Activated naive CD4-positive, alpha-beta T cell treated with anti-CD3 and anti-CD28 coated beads, Interleukin-2, amount 50 U/mL, for 72 hours (primary cell): ENCODE measurements at regions not wholly inside any gene's neighbourhood (a gene's known extent, or its start where the extent isn't known, plus 50 kb on each side); places are given as distances from the start of the nearest gene placed in this dataset.
"Not testable (repeated sequence)": the region's sequence is repeated elsewhere in the genome, so short reads cannot be mapped to it uniquely, and the experiment has no call there.

Experiments used
- ATAC-seq, 2 donors: fragments of 150-1000 bp; cut with Tn5 transposase; 2 replicates each; pipeline ENCODE4 v1.10.0; 2021; ENCODE audit warnings: mild to moderate bottlenecking in 2 of 2, moderate library complexity in 2 of 2
- DNase-seq, 2 donors: peaks; one replicate each; pipeline ENCODE4 v3.0.0; 2021 to 2022; ENCODE audit warnings: low spot score in 2 of 2
- H3K27ac Mint-ChIP-seq, 2 donors: one replicate each; pipeline ENCODE4 v1.8.0; 2022; ENCODE audit warnings: mild to moderate bottlenecking in 2 of 2, mixed read lengths in 2 of 2
- H3K36me3 Mint-ChIP-seq, 2 donors: one replicate each; pipeline ENCODE4 v1.8.0; 2022; ENCODE audit warnings: mixed read lengths in 2 of 2
- H3K9me3 Mint-ChIP-seq, 2 donors: one replicate each; pipeline ENCODE4 v1.8.0; 2022; ENCODE audit warnings: mixed read lengths in 2 of 2

DNA sequence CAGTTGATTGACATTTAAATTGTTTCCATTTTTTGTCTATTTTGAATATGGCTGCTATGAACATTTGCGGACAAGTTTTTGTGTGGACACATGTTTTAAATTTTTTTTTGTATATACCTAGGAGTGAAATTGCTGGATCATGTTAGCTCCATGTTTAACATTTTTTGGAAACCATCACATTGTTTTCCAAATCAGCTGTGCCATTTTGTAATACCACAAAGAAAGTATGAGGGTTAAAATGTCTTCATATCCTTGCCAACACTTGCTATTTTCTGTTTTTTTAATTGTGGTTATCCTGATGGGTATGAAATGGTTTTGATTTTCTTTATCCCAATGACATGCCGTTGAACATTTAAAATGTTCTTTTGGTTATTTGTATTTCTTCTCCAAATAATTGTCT lies 52.1 kb downstream of the CARTPT start:
- no peaks in the 10 kb centered on the region for H3K36me3 Mint-ChIP-seq
- ATAC-seq (no peak), DNase-seq (no peak)
- H3K9me3 Mint-ChIP-seq, result no peaks in the 10 kb centered on the region
- H3K27ac Mint-ChIP-seq, result no peak overlapping the region

DNA sequence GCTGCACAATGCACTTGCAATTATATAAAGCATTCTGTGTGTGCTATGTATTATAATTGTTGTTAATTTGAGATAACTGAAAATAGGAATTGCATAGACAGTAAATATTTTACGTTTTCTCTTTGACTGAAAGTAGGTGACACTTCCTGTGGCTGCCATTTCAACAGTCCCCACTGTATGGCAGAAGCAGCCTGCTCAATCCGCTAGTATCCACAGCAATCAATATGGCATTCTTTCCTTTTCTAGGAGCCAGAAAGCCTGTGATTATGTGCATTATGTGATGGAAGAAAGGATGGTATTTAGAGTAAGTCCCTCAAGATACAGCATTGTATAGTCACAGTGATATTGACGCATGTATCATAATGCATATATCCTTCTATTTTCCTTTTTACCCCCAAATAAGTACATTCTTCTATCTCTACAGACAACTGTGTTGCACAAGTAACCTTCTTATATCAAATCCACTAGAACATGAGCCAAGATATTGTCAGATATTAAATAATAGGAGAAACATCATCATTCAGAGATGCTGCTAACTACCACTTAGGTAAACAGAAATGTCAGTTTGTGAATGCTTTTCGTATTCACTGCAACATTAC lies 59.7 kb downstream of the CARTPT start:
- Mint-ChIP-seq H3K9me3 (no peaks in the 10 kb centered on the region), H3K36me3 (no peaks in the 10 kb centered on the region), H3K27ac (no peak overlapping the region)
- ATAC-seq (no peak), DNase-seq (no peak)

DNA sequence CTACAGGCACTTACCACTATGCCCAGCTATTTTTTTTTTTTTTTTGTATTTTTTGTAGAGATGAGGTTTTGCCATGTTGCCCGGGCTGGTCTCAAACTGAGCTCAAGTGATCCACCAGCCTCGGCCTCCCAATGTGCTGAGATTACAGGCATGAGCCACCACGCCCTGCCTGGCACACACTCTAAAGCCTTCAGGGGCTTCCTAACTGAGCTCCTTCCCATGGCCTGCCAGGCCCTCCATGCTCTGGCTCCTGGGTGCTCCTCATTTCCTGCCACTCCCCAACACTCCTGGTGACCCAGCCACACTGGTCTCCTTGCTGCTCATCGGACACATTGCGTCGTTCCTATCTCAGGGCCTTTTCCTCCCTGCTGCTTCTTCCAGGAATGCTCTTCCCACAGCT lies 61.5 kb downstream of the CARTPT start:
- no peak for DNase-seq
- Mint-ChIP-seq H3K9me3 (no peaks in the 10 kb centered on the region), H3K27ac (no peak overlapping the region), H3K36me3 (peaks cover 0 to 6% of the 10 kb centered on the region in 2 donors)
- ATAC-seq, result no peak

DNA sequence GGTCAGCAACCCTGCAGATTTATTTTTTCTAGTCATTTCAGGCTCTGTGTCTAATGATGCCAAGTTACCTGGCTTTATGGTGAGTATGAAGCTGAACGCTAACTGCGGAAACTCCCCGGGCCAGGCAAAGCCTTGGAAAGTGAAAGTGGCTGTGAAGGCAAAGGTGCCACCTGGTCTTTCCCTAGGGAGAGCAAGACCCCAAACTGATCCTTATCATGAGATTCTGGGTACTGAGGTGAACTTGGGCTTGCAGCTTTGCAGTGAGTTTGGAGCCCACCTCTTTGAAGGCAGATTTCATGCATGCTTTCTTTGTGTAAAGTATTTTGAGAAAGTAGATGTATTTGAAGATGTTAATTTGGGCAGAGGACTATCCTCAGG lies 63.3 kb downstream of the CARTPT start:
- Mint-ChIP-seq H3K9me3 (no peaks in the 10 kb centered on the region), H3K27ac (peak overlapping the region in 1 of 2 donors; percentile 32), H3K36me3 (peaks cover 0 to 6% of the 10 kb centered on the region in 2 donors)
- ATAC-seq, result peak in 1 of 2 donors; percentile 15
- DNase-seq, result no peak

DNA sequence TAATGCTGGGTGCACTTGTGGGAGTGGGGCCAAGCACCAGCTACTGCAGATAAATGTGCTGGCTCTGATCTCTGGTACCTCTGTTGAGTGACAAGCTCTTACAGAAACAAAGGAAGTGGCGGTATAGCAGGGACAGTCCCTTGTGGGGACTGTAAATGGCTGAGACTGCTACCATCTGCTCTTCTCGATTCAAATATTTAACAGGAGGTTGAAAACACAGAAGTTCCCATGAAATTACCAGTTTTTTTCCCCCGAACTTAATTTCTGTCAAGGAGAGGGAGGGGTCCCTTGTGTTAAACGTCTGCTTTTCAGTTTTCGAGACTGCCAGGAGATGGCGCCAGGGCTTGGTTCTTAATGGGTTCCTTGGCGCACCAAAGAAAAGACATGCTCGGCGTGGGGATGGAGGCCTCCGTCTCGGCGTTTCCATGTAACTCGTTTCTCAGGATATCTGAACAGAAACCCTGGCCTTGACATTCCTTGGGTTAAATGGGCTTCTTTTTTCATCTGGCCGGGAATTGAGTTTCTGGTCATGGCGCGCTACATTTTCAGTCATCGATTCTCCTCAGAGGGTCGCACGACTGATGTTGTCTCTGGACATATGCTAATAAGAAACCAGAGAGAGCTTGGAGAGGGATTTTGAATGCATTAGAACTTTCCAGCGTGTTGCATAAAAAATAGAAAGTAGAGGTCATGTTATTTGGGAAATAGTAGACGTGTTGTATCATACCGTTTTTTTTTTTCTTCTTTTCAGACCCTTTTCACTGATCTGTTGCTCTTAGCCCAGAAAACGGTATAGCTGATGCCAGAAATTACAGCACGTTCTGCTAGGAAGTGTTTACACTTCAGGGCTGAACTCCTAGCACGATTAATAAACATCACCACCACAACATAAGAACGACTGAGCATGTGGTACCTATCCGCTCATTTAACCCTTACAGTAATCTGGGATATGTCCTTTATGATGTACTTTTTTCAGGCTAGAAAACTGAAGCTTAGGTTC lies 64.0 kb downstream of the CARTPT start:
- peaks cover 0 to 6% of the 10 kb centered on the region in 2 donors for H3K36me3 Mint-ChIP-seq
- H3K9me3 Mint-ChIP-seq, result no peaks in the 10 kb centered on the region
- peak overlapping the region; percentile 7 to 32 for H3K27ac Mint-ChIP-seq
- DNase-seq, result peak in 1 of 2 donors; percentile 67
- peak; percentile 96 to 99 for ATAC-seq

DNA sequence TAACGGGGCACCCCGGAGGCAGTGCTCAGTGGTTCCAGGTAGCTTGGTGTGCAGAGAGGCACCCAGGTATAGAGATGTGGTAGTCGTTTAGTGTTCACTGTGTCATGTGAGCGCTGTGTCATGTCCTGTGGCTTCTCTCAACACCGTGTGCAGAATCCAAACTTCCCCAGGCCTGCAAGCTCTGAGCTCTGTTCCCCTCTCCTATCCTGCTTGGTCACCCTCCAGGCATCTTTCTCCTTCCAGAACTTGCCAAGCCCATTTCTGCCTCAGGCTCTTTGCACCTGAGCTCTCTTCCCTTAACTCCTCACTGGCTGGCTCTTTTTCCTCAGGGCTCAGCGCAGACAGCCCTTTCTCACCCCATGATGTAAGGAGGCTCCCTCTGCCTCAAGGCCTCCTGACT lies 64.8 kb downstream of the CARTPT start:
- H3K27ac Mint-ChIP-seq, result no peak overlapping the region

DNA sequence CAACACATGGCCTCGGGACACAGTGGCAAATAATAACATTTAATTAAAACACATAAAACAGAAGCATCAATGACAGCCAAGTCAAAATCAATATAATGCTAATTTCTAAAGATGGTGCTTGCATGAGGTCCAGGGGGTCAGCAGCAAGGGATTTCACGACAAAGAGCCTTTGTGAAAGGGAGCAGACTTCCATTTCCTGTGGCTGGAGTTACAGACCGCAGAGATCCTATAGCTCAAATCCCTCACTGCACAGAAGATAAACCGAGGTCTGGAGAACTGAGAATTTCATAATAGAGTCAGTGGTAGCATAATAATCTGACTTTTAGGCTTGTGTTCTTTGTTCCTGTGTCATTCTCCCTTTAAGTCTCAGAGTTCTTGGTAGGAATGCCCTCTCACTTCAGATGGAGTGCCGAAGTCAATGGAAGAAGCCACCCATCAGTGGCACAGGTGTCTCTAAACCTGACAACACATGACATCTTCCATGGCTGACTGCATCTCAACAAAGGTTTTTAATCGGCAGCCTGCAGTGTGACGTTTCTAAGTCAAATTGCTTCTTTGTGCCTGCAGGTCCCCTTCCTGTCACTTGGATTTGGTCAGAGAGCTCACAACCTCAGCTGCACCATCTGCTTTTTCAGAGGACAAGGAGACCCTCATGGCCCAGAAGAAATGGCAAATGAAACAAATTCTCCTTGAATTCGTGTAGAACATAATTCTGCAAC lies 67.4 kb downstream of the CARTPT start:
- H3K27ac Mint-ChIP-seq, result no peak overlapping the region
- DNase-seq (no peak), ATAC-seq (no peak)
- peaks cover 6 to 17% of the 10 kb centered on the region in 2 donors for H3K36me3 Mint-ChIP-seq
- peaks cover 14% of the 10 kb centered on the region in 2 donors for H3K9me3 Mint-ChIP-seq

More for the DNA sequence above, 64.8 kb downstream of the CARTPT start:
- H3K9me3 Mint-ChIP-seq, result peaks cover 2 to 4% of the 10 kb centered on the region in 2 donors
- DNase-seq (no peak), ATAC-seq (no peak)
- H3K36me3 Mint-ChIP-seq, result peaks cover 2 to 6% of the 10 kb centered on the region in 2 donors

DNA sequence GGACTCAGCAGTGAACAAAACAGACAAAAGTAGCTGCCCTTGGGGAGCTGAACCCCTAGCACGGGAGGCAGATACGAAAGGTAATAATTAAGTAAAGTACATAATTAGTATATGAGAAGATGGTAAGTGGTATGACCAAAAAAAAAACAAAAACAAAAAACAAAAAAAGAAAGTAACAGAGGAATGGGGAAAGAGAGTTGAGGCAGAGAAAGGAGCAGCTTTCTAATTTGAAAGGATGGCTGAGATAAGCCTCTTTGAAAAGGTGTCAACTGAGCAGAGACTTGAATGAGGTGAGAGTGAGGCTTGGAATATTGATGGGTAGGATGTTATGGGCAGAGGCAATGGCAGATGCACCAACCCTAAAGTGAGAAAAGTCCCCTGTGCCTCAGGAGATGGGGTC lies 69.7 kb downstream of the CARTPT start:
- Mint-ChIP-seq H3K36me3 (peaks cover 6 to 25% of the 10 kb centered on the region in 2 donors), H3K27ac (no peak overlapping the region), H3K9me3 (peaks cover 19 to 20% of the 10 kb centered on the region in 2 donors)
- ATAC-seq, result no peak
- DNase-seq, result no peak

DNA sequence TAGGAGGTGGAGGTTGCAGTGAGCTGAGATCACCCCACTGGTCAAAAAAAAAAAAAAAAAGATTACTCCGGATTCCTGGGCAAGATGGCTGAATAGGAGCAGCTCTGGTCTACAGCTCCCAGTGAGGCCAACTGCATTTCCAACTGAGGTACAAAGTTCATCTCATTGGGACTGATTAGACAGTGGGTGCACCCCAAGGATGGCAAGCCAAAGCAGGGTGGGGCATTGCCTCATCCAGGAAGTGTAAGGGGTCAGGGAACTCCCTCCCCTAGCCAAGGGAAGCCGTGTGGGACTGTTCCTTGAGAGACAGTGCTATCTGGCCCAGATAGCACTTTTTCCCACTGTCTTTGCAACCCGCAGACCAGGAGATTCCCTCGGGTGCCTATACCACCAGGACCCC lies 70.7 kb downstream of the CARTPT start:
- Mint-ChIP-seq H3K36me3 (peaks cover 5 to 30% of the 10 kb centered on the region in 2 donors), H3K9me3 (peaks cover 19 to 20% of the 10 kb centered on the region in 2 donors), H3K27ac (no peak overlapping the region)
- ATAC-seq (no peak), DNase-seq (no peak)

DNA sequence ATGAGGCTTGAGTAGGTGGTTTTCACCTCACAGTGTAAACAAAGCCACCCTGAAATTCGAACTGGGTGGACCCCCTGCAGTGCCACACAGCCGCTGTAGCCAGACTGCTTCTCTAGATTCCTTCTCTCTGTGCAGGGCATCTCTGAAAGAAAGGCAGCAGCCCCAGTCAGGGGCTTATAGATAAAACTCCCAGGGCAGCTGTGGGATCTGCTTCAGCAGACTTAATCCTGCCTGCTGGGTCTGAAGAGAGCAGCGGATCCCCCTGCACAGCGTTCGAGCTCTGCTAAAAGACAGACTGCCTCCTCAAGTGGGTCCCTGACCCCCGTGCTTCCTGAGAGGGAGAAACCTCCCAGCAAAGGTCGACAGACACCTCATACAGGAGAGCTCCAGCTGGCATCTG lies 71.4 kb downstream of the CARTPT start:
- ATAC-seq (no peak), DNase-seq (no peak)
- peaks cover 24 to 26% of the 10 kb centered on the region in 2 donors for H3K9me3 Mint-ChIP-seq
- peaks cover 12 to 37% of the 10 kb centered on the region in 2 donors for H3K36me3 Mint-ChIP-seq
- no peak overlapping the region for H3K27ac Mint-ChIP-seq

DNA sequence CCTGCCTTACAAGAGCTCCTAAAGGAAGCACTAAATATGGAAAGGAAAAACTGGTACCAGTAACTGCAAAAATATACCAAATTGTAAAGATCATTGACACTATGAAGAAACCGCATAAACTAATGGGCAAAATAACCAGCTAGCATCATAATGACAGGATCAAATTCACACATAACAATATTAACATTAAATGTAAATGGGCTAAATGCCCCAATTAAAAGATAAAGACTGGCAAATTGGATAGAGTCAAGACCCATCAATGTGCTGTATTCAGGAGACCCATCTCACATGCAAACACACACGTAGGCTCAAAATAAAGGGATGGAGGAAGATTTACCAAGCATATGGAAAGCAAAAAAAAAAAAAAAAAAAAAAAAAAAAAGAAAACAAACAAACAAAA lies 73.0 kb downstream of the CARTPT start:
- not testable (repeated sequence) for H3K27ac Mint-ChIP-seq, DNase-seq, ATAC-seq
- Mint-ChIP-seq H3K36me3 (peaks cover 12 to 39% of the 10 kb centered on the region in 2 donors), H3K9me3 (peaks cover 24 to 26% of the 10 kb centered on the region in 2 donors)

DNA sequence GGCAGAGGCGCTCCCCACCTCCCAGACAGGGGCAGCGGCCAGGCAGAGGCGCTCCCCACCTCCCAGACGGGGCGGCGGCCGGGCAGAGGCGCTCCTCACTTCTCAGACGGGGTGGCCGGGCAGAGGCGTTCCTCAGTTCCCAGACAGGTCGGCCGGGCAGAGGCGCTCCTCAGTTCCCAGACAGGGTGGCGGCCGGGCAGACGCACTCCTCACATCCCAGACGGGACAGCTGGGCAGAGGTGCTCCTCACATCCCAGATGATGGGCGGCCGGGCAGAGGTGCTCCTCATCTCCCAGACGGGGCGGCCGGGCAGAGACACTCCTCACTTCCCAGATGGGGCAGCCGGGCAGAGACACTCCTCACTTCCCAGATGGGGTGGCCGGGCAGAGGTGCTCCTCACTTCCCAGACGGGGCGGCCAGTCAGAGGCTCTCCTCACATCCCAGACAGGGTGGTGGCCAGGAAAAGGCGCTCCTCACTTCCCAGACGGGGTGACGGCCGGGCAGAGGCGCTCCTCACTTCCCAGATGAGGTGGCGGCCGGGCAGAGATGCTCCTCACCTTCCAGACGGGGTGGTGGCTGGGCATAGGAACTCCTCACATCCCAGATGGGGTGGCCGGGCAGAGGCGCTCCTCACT lies 75.1 kb downstream of the CARTPT start:
- Mint-ChIP-seq H3K27ac (no peak overlapping the region), H3K9me3 (peaks cover 21 to 27% of the 10 kb centered on the region in 2 donors), H3K36me3 (peaks cover 16 to 45% of the 10 kb centered on the region in 2 donors)
- no peak for DNase-seq
- ATAC-seq, result no peak

DNA sequence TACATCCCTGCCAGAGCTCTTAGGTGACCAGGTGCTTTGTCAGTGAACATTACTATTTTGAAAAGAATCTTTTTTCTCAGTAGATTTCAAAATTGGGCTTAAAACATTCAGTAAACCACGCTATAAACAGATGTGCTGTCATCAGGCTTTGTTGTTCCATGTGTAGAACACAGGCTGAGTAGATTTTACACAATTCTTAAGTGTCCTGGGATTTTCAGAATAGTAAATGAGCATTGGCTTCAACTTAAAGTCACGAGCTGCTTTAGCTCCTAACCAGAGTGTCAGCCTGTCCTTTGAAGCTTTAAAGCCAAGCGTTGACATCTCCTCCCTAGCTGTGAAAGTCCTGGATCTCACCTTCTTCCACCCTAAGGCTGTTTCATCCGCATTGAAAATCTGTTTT lies 83.6 kb downstream of the CARTPT start:
- DNase-seq (no peak), ATAC-seq (no peak)
- no peak overlapping the region for H3K27ac Mint-ChIP-seq
- peaks cover 5 to 7% of the 10 kb centered on the region in 2 donors for H3K36me3 Mint-ChIP-seq
- peaks cover 0 to 6% of the 10 kb centered on the region in 2 donors for H3K9me3 Mint-ChIP-seq

DNA sequence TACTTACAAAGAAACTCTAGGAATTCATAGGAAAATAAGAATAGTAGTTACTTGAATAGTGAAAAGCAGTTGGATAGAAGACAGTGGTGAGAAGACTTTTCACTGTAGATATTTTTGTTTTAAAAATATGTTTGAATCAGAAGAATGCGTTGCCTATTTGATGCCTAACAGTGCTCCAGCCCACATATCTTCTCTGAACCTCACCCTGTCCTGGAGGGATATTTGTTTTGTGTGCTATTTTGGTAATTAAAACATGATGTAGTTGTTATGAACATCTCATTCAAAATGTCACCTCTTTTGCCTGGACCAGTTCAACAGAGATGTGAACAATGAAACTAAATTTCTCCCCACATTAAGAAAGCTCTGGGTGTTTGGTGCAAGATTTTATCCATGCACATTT lies 87.6 kb downstream of the CARTPT start:
- no peaks in the 10 kb centered on the region for H3K9me3 Mint-ChIP-seq
- ATAC-seq (no peak), DNase-seq (no peak)
- H3K36me3 Mint-ChIP-seq, result no peaks in the 10 kb centered on the region
- H3K27ac Mint-ChIP-seq, result no peak overlapping the region

DNA sequence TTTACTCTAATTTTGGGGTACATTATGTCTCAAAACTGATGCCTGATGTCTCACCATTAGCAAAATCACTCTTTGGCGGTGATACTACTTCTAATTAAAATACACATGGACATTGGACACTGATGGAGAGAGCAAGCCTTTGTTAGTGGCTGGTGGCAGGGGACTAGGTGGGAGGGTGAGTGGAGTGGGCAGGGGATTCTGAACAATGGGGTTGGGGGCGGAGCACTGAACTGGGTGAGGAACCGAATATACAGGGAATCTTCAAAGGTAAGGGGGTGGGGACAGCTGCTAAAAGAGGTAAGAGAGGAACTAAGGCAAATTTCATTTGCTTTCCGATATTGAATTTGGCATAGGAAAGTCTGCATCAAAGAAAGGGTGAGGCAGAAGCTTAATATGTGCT lies 88.8 kb downstream of the CARTPT start:
- DNase-seq, result no peak
- no peaks in the 10 kb centered on the region for H3K9me3 Mint-ChIP-seq

DNA sequence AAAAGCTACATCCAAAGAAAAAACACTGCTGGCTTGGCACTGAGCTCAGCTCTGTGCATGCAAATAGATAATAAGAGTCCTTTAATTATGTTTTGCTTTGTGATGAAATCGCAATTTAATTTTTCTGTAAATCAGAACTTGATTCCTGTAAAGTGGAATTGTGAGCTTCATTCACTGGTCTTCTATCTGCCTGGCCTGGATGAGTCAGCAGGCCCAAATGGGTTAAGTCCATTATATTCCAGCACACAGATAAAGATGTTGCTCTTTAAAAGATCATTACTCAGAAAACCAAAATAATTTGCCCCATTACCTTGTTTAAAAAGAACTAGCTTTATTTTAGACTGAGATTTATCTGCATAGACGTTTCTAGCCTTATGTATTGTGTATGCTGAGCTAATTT lies 90.4 kb downstream of the CARTPT start:
- Mint-ChIP-seq H3K27ac (no peak overlapping the region), H3K36me3 (no peaks in the 10 kb centered on the region), H3K9me3 (no peaks in the 10 kb centered on the region)
- DNase-seq (no peak), ATAC-seq (no peak)

More for the DNA sequence above, 88.8 kb downstream of the CARTPT start:
- ATAC-seq, result no peak
- no peak overlapping the region for H3K27ac Mint-ChIP-seq
- H3K36me3 Mint-ChIP-seq, result no peaks in the 10 kb centered on the region
